ENCODE measurements at regions not wholly inside any gene's neighbourhood (a gene's known extent, or its start where the extent isn't known, plus 50 kb on each side); places are given as distances from the start of the nearest gene placed in this dataset.

- no peak for DNase-seq
Observed at GRCh38 chr1:208298593-208299269, 54.5 kb upstream of the PLXNA2 start.

GRCh38 chr1:208300084-208300770, 56.0 kb upstream of the PLXNA2 start:
- DNase-seq = no peak

GRCh38 chr1:208302699-208303238, 58.6 kb upstream of the PLXNA2 start:
- no peak for DNase-seq

DNA sequence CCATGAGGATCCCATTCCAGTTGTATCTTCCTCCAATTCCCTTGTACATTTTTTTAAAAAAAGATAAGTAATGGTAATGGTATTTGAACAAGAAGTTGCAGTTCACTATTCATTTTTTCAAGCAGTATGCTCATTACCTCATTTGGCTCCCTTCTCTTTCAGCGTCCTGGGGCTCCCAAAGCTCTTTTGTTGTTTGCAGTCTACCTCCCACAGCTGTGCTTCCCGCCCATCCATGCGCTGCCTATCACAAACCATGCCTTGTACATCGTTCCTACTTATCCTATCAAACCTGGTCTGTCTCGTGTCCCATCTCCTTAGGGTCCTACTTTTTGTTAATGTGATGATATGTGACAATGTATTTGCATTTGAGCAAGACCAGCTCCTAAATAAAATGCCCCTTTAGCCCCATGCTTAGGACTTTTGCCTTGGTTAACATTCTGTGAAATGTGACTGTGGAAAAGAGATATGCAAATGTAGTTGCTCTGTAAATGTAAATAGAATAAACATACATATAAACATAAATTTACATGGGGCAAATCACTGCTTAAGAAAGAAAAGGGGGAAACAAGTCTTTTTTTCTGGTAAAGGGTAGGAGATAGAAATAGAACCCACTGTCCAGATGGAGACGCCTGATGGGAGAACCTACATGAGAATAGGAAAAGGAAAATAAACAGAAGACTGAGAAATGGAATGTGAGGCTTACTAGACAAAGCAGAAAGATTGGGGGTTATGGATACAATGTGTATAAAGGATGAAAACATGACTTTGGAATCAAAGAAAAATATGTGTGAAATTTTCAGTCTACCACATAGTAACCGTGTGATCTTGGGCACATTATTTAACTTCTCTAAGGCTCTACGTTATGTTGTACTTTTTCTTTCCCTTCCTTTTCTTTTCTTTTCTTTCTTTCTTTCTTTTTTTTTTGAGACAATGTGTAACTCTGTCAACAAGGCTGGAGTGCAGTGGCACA, 59.8 kb upstream of the PLXNA2 start:
- DNase-seq = no peak

- DNase-seq = no peak
Observed at GRCh38 chr1:208308221-208308620, 64.0 kb upstream of the PLXNA2 start.

- no peak for DNase-seq
Observed at GRCh38 chr1:208309771-208310170, 65.6 kb upstream of the PLXNA2 start.

GRCh38 chr1:208312706-208313105, 68.5 kb upstream of the PLXNA2 start:
- no peak for DNase-seq

GRCh38 chr1:208314431-208314830, 70.2 kb upstream of the PLXNA2 start:
- DNase-seq = no peak

DNA sequence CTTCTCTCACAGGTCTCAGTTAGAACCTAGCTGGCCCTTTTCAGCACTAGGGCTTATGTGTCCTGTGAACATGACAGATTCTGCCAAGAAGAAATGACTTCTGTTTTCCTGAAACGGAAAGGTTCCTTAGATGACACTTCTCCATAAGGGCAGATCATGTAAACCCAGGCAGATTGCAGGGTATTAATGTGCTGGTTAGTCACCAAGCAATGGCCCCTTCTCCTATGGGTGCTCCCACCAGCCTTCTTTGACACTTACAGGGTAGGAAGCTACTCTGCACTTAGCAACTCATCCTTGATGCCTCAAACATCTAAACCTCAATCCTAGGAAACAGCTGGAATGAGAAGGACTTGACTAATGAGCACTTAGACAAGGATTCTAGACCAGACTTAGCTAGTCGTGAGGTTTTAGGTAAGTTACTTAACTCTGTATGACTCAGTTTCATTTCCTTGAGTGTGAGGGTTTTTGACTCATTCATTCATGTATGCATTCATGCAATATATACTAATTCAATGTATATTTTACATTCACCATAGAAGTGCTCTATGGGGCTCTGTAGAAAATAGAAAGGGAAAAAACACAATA, 74.1 kb upstream of the PLXNA2 start:
- no peak for DNase-seq

DNA sequence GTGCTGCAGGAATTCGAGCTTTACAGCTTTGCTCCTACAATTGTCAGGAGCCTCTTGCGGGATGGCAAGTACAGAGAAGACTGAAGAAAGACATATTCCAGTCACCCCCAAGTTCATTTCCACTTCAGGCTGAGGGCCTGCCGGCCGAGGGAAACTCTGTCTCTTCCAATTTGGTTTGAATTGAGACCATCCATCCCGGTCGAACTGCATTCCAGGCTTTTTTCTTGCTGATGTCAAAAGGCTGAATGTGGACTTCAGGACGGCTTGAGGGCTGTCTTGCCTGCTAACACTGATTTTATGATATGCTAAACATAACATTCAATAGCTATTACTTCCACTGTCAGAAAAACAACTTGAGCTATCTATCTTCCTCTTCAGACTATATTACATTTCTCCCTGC, 79.8 kb upstream of the PLXNA2 start:
- no peak for DNase-seq

DNA sequence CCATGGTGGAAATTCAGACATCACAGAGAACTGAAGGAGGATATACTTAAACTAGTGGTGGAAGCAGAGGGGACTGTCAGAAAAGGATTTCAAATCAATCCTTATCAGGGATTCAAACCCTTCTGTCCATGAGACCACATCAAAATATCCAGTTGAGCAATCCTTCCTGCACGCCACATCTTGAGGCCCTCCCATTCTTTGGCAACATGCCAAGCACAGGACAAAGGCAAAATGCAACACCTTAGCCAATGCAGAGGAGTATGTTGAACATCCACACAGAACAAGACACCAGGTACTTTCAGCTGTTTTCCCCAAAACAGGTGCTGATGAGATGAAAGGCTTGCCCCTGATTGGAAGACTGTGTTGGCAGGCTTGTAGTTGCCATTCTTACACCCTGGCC, 81.8 kb upstream of the PLXNA2 start:
- DNase-seq = no peak

DNA sequence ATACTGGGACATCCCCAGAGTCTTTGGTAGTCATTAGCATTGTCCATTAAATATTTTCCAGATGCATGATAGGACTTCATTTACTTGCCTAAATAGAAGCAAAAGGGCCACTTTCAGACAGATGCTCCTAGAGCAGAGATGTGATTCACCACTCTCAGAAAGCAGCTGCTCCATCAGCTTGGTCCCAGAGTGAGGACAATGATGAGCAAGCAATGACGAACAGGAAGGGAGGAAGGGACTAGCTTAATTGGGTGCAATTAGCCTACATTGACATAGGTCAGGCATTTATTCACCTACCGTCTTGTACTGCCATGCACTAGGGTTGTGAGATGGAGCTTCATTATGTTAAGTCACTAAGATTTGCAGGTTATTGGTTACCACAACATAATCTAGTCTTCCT, 85.1 kb upstream of the PLXNA2 start:
- DNase-seq = no peak

- no peak for DNase-seq
Observed at GRCh38 chr1:208332036-208332773, 88.0 kb upstream of the PLXNA2 start.

- DNase-seq = no peak
Observed at GRCh38 chr1:208332774-208333126, 88.6 kb upstream of the PLXNA2 start.

DNA sequence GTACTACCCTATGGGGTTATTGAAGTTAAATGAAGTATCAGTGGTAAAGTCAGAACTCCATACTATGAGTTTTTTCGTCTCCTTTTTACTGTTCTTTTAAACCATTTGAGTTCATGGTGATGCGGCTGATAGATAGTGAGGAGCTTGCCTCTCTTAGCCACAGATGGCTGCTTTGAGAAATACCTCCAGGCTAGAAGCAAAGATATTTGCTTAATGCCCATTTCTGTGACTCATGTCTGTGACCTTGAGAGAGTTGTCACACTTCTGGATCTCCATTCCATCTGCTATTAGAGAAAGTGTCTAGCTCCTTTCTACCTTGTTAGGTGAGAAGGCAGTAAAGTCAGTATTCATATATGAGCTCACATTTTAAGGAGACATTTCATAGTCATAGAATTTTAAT, 89.5 kb upstream of the PLXNA2 start:
- DNase-seq = no peak

DNA sequence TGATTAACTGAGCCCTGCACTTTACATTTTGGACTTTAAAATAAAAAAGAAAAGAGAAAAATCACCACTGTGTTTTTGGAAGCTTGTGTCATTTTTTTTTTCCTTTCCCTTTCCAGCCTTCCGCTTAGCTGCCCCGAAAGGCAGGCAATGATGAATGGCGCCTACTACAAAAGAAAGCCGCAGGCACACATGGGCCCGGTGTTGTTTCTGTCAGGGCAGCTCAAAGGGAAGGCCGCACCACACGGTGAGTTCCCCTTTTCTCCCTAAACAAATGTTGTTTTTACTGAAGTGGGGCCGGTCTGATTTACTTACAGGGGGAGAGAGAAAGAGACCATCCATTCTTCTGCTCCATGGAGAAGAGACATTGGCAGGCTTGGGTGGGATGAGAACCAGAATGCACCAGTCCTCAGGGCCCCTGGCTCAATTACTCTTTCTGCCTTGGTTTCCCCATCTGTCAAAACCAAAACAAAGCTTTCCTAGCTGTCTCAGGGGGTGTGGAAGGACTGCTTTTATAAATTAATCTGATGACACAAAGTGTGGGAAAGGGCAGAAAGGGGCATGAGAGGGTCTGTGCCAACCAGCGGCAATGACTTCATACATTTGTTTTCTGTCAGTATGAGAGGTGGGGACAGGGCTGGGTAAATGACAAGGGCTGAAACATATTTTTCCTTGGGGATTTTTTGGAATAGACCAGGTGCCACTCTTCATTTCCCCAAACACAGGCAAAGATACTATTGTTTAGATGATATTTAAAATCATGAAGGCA, 91.4 kb upstream of the PLXNA2 start:
- DNase-seq = no peak

- DNase-seq = no peak
Observed at GRCh38 chr1:208336137-208336518, 91.9 kb upstream of the PLXNA2 start.

GRCh38 chr1:208339911-208340310, 95.7 kb upstream of the PLXNA2 start:
- DNase-seq = no peak

DNA sequence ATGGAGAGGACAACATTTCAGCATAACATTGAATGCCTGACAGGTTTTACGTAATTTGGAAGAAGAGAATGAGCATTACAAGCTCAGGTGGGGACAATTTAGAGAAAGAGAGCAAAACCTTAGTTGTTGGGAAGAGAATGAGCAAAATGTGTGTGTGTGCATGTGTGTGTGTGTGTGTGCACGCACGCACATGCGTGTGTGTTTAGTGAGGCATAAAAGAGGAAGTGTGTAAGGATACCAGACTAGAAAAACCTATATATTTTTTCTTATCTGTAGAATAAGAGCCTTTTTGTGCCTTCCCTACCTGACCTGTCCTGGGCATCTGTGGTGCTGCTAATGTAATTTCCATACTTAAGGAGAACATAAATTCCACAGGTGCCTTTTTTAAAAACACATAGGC, 99.0 kb upstream of the PLXNA2 start:
- no peak for DNase-seq

GRCh38 chr1:208344202-208344857, 100.1 kb upstream of the PLXNA2 start:
- no peak for DNase-seq

DNA sequence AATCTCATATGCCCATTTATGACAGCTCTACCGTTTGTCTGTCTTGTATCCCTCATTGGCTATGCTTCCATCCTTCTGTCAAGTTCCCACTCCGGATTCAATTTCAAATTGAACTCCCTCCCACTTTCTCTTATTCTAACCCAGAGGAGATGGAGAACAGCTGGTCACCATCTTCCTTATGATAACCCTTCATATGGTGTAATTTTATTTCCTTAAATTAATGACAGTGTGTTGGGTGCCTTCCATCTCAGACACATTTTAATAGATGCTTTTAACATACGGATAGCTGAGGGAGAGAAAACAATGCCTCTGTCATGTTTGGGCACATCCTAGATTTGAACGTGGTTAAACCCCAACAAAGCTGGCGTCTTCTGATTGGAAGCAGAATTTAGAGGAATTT, 103.0 kb upstream of the PLXNA2 start:
- no peak for DNase-seq
